ENCODE measurements at regions not wholly inside any gene's neighbourhood (a gene's known extent, or its start where the extent isn't known, plus 50 kb on each side); places are given as distances from the start of the nearest gene placed in this dataset.

DNA sequence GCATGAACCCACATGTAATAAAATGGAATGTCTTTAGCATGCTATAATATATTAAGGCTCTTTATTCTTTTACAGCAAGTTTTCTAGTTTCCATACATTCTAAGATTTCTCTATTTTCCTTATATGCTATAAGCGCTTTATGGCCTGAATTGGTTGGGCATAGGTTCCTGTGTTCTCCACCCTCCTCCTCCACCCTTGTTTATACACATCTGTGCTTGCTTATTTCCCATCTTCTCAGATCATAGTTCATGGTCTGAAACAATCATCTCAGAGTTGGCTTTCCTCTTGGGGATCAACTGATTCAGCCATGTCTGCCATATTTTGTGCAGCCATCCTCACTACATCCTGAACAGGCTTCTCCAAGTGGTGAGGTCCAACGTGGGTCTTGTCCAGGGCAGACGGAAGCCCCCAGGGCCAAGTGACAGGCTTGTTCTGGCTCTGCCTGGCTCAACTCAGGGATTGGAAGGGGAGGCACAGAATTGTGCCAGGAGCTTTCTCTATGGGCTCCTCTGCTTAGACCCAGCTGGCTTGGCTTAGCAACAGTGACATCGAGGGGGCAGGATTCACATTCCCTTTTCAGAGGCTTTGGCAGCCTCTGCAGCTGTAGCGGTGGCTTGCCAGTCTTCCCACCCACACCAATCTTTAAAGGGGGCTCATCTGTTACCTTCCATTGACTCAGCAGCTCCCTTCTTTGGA, 327.3 kb downstream of the PTEN start:
- Histone ChIP-seq H3K9me3 (ENCODE audit: control insufficient read depth, insufficient read depth, low read depth, low read length) (no peaks in the 10 kb centered on the region), H3K4me3 (ENCODE audit: low read depth, low read length) (no peak overlapping the region), H3K36me3 (ENCODE audit: control insufficient read depth, insufficient read depth, low read length) (no peaks in the 10 kb centered on the region), H3K27me3 (ENCODE audit: control insufficient read depth, insufficient read depth, low read length) (no peaks in the 10 kb centered on the region), H3K27ac (ENCODE audit: low read depth, low read length) (no peak overlapping the region), H3K9ac (ENCODE audit: low read length) (no peak overlapping the region), H3K4me1 (ENCODE audit: control insufficient read depth, insufficient read depth, low read length) (peaks cover 3% of the 10 kb centered on the region; the same call in 1 of the 2 replicates)

DNA sequence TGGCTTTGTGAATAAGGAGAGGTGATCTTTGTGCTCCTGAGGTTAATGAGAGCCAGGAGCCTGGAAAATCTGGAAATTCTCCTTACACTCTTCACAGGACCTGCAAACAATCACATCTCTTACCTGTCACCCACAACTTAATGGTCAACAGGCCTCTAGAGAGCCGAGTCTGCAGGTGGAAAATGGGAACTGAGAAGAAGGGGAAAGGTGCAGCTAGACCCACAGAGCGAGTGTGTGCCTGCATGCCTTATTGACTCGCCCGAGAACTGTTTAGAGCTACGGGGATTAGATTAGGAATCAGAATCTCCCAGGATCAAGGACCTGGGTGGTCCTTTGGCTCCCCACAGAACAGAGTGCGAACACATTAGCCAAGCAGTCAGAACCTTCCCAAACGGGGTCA, 329.6 kb downstream of the PTEN start:
- Histone ChIP-seq H3K9ac (ENCODE audit: low read length) (no peak overlapping the region), H3K4me3 (ENCODE audit: low read depth, low read length) (no peak overlapping the region), H3K27ac (ENCODE audit: low read depth, low read length) (no peak overlapping the region), H3K9me3 (ENCODE audit: control insufficient read depth, insufficient read depth, low read depth, low read length) (no peaks in the 10 kb centered on the region), H3K27me3 (ENCODE audit: control insufficient read depth, insufficient read depth, low read length) (no peaks in the 10 kb centered on the region), H3K4me1 (ENCODE audit: control insufficient read depth, insufficient read depth, low read length) (peaks cover 3% of the 10 kb centered on the region; the same call in 1 of the 2 replicates), H3K36me3 (ENCODE audit: control insufficient read depth, insufficient read depth, low read length) (no peaks in the 10 kb centered on the region)

DNA sequence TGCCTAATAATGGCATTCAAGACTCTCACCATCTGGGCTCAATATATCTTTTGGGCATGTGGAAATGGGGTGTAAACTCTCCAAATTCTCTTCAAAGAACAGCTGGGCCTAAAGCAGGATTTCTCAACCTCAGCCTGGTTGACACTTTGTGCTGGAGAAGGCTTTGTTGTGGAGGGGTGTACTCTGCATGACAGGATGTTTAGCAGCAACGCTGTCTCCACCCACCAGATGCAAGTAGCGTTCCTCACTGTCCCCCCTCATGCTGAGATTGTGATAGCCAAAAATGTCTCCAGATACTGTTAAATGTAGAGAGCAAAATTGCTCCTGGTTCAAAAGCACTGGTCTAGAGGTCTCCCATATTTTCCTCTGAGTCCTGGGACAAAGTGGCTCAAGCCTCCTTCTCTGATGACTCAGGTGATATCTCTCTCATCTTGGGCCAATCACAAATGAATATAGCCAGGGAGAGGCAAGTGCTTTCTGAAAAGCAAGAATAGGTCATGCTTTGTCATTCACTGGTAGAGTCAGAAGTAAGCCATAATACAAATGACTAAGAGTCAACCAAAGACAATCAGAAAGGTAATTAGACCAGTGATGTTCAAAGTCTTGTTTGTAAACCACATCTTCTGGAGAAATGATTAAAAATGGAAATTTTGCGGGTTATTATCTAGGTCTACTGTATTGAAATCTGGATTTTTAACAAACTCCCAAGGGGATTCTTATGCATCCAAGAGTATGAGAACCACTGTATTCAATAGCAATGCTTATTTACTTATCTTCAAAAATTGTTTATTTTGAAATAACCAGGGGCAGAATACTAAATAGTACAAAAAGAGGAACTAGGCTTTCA, 330.8 kb downstream of the PTEN start:
- Histone ChIP-seq H3K4me1 (ENCODE audit: control insufficient read depth, insufficient read depth, low read length) (peaks cover 3% of the 10 kb centered on the region; the same call in 1 of the 2 replicates), H3K9me3 (ENCODE audit: control insufficient read depth, insufficient read depth, low read depth, low read length) (no peaks in the 10 kb centered on the region), H3K27me3 (ENCODE audit: control insufficient read depth, insufficient read depth, low read length) (no peaks in the 10 kb centered on the region), H3K9ac (ENCODE audit: low read length) (no peak overlapping the region), H3K36me3 (ENCODE audit: control insufficient read depth, insufficient read depth, low read length) (no peaks in the 10 kb centered on the region), H3K27ac (ENCODE audit: low read depth, low read length) (no peak overlapping the region), H3K4me3 (ENCODE audit: low read depth, low read length) (no peak overlapping the region)

- no peaks in the 10 kb centered on the region for H3K9me3 ChIP-seq (ENCODE audit: control insufficient read depth, insufficient read depth, low read depth, low read length)
- H3K27ac ChIP-seq (ENCODE audit: low read depth, low read length) = no peak overlapping the region
- H3K9ac ChIP-seq (ENCODE audit: low read length) = no peak overlapping the region
- no peaks in the 10 kb centered on the region for H3K36me3 ChIP-seq (ENCODE audit: control insufficient read depth, insufficient read depth, low read length)
- peaks cover 3% of the 10 kb centered on the region; the same call in 1 of the 2 replicates for H3K4me1 ChIP-seq (ENCODE audit: control insufficient read depth, insufficient read depth, low read length)
- H3K27me3 ChIP-seq (ENCODE audit: control insufficient read depth, insufficient read depth, low read length) = no peaks in the 10 kb centered on the region
- H3K4me3 ChIP-seq (ENCODE audit: low read depth, low read length) = no peak overlapping the region
Observed at GRCh38 chr10:88194961-88195367, 331.5 kb downstream of the PTEN start.

- H3K36me3 ChIP-seq (ENCODE audit: control insufficient read depth, insufficient read depth, low read length) = no peaks in the 10 kb centered on the region
Observed at GRCh38 chr10:88195841-88196240, 332.4 kb downstream of the PTEN start.

DNA sequence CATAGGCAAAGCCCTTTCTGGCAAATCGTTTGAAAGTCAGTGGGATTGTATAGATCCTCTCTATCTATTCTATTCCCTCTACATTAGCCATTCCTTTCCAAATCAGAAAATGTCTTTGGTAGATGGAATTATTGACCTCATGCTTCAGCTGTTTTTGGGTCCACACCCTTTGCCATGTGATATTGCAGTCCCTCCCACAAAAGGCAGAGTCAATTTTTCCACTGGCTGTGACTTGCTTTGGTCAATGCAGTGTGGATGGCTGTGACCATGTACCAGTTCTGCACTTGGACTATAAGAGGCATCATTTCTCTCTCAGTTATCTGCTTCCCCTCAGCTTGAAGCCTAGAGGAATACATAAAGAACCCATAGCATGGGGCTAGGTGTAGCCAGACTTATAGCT, 332.9 kb downstream of the PTEN start:
- Histone ChIP-seq H3K27me3 (ENCODE audit: control insufficient read depth, insufficient read depth, low read length) (no peaks in the 10 kb centered on the region), H3K4me3 (ENCODE audit: low read depth, low read length) (no peak overlapping the region), H3K9ac (ENCODE audit: low read length) (no peak overlapping the region), H3K9me3 (ENCODE audit: control insufficient read depth, insufficient read depth, low read depth, low read length) (no peaks in the 10 kb centered on the region), H3K27ac (ENCODE audit: low read depth, low read length) (no peak overlapping the region), H3K4me1 (ENCODE audit: control insufficient read depth, insufficient read depth, low read length) (peaks cover 3% of the 10 kb centered on the region; the same call in 1 of the 2 replicates), H3K36me3 (ENCODE audit: control insufficient read depth, insufficient read depth, low read length) (no peaks in the 10 kb centered on the region)

More at GRCh38 chr10:88195841-88196240, 332.4 kb downstream of the PTEN start:
- no peaks in the 10 kb centered on the region for H3K27me3 ChIP-seq (ENCODE audit: control insufficient read depth, insufficient read depth, low read length)
- no peaks in the 10 kb centered on the region for H3K9me3 ChIP-seq (ENCODE audit: control insufficient read depth, insufficient read depth, low read depth, low read length)
- peaks cover 3% of the 10 kb centered on the region; the same call in 1 of the 2 replicates for H3K4me1 ChIP-seq (ENCODE audit: control insufficient read depth, insufficient read depth, low read length)
- H3K27ac ChIP-seq (ENCODE audit: low read depth, low read length) = no peak overlapping the region
- no peak overlapping the region for H3K9ac ChIP-seq (ENCODE audit: low read length)
- H3K4me3 ChIP-seq (ENCODE audit: low read depth, low read length) = no peak overlapping the region

DNA sequence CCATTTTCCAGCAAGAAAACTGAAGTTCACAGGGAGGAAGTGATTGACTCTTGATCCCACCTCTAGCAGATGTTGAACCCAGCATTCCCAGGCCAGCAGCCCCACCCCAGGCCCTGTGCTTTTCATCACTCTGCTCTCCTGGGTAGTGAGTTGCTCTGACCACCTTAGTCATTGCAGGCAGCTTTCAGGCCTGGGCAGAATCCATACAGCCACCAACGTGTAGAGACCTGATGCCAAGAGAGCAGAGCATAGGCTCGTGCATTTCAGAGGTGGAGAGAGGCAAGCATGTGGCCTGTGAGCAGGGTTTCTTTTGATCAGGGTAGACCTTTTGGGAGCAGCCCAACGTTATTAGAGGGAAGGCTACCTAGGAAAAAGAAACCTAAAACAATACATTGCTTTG, 334.6 kb downstream of the PTEN start:
- Histone ChIP-seq H3K4me1 (ENCODE audit: control insufficient read depth, insufficient read depth, low read length) (peaks cover 3% of the 10 kb centered on the region; the same call in 1 of the 2 replicates), H3K9ac (ENCODE audit: low read length) (no peak overlapping the region), H3K27ac (ENCODE audit: low read depth, low read length) (no peak overlapping the region), H3K36me3 (ENCODE audit: control insufficient read depth, insufficient read depth, low read length) (no peaks in the 10 kb centered on the region), H3K9me3 (ENCODE audit: control insufficient read depth, insufficient read depth, low read depth, low read length) (no peaks in the 10 kb centered on the region), H3K27me3 (ENCODE audit: control insufficient read depth, insufficient read depth, low read length) (no peaks in the 10 kb centered on the region), H3K4me3 (ENCODE audit: low read depth, low read length) (no peak overlapping the region)

GRCh38 chr10:88200312-88201032, 337.0 kb downstream of the PTEN start:
- H3K4me1 ChIP-seq (ENCODE audit: control insufficient read depth, insufficient read depth, low read length) = no peaks in the 10 kb centered on the region
- no peaks in the 10 kb centered on the region for H3K36me3 ChIP-seq (ENCODE audit: control insufficient read depth, insufficient read depth, low read length)
- no peaks in the 10 kb centered on the region for H3K27me3 ChIP-seq (ENCODE audit: control insufficient read depth, insufficient read depth, low read length)
- H3K9me3 ChIP-seq (ENCODE audit: control insufficient read depth, insufficient read depth, low read depth, low read length) = no peaks in the 10 kb centered on the region
- H3K4me3 ChIP-seq (ENCODE audit: low read depth, low read length) = no peak overlapping the region
- H3K9ac ChIP-seq (ENCODE audit: low read length) = no peak overlapping the region
- no peak overlapping the region for H3K27ac ChIP-seq (ENCODE audit: low read depth, low read length)

- H3K27me3 ChIP-seq (ENCODE audit: control insufficient read depth, insufficient read depth, low read length) = no peaks in the 10 kb centered on the region
- no peak overlapping the region for H3K9ac ChIP-seq (ENCODE audit: low read length)
- no peak overlapping the region for H3K27ac ChIP-seq (ENCODE audit: low read depth, low read length)
- H3K4me1 ChIP-seq (ENCODE audit: control insufficient read depth, insufficient read depth, low read length) = no peaks in the 10 kb centered on the region
- no peak overlapping the region for H3K4me3 ChIP-seq (ENCODE audit: low read depth, low read length)
- H3K9me3 ChIP-seq (ENCODE audit: control insufficient read depth, insufficient read depth, low read depth, low read length) = no peaks in the 10 kb centered on the region
- H3K36me3 ChIP-seq (ENCODE audit: control insufficient read depth, insufficient read depth, low read length) = no peaks in the 10 kb centered on the region
Observed at GRCh38 chr10:88205842-88206446, 342.5 kb downstream of the PTEN start.

- no peak overlapping the region for H3K27ac ChIP-seq (ENCODE audit: low read depth, low read length)
- no peaks in the 10 kb centered on the region for H3K9me3 ChIP-seq (ENCODE audit: control insufficient read depth, insufficient read depth, low read depth, low read length)
- no peaks in the 10 kb centered on the region for H3K27me3 ChIP-seq (ENCODE audit: control insufficient read depth, insufficient read depth, low read length)
- no peaks in the 10 kb centered on the region for H3K4me1 ChIP-seq (ENCODE audit: control insufficient read depth, insufficient read depth, low read length)
- H3K4me3 ChIP-seq (ENCODE audit: low read depth, low read length) = no peak overlapping the region
- H3K36me3 ChIP-seq (ENCODE audit: control insufficient read depth, insufficient read depth, low read length) = no peaks in the 10 kb centered on the region
- H3K9ac ChIP-seq (ENCODE audit: low read length) = no peak overlapping the region
Observed at GRCh38 chr10:88207121-88207546, 343.7 kb downstream of the PTEN start.

Measured in HUES6 (cell line).